ENCODE measurements at regions not wholly inside any gene's neighbourhood (a gene's known extent, or its start where the extent isn't known, plus 50 kb on each side); places are given as distances from the start of the nearest gene placed in this dataset.
"Not testable (repeated sequence)": the region's sequence is repeated elsewhere in the genome, so short reads cannot be mapped to it uniquely, and the experiment has no call there.

GRCh38 chr21:10342261-10342956, 179.0 kb upstream of the TPTE start:
- WGBS (ENCODE audit: insufficient coverage), result 76% methylated on average over 14 of the region's 46 CpGs
- POLR2A ChIA-PET; H3K4me1 ChIP-seq (ENCODE audit: control extremely low read depth in 1 of 4, control insufficient read depth in 4 of 4, insufficient read depth in 4 of 4, low read length in 3 of 4); H3K27me3 ChIP-seq (replicated peaks in 2 of 5; ENCODE audit: control insufficient read depth in 4 of 5, insufficient read depth in 5 of 5, low read length in 4 of 5); H3K27ac ChIP-seq (ENCODE audit: insufficient read depth in 1 of 2, low read depth in 1 of 2, low read length in 2 of 2, poor library complexity in 1 of 2, severe bottlenecking in 2 of 2); H3K36me3 ChIP-seq (ENCODE audit: control insufficient read depth in 4 of 4, insufficient read depth in 4 of 4, low read length in 3 of 4); CTCF ChIA-PET; DNase-seq; H3K4me3 ChIP-seq (ENCODE audit: control insufficient read depth in 1 of 7, extremely low read depth in 1 of 7, insufficient read depth in 4 of 7, low read depth in 2 of 7, low read length in 6 of 7): not testable (repeated sequence)
- peaks cover 1 to 32% (median 26%) of the 10 kb centered on the region in 5 experiments for H3K9me3 ChIP-seq (ENCODE audit: control extremely low read depth in 1 of 5, control insufficient read depth in 4 of 5, insufficient read depth in 2 of 5, low read depth in 1 of 5, low read length in 4 of 5)

DNA sequence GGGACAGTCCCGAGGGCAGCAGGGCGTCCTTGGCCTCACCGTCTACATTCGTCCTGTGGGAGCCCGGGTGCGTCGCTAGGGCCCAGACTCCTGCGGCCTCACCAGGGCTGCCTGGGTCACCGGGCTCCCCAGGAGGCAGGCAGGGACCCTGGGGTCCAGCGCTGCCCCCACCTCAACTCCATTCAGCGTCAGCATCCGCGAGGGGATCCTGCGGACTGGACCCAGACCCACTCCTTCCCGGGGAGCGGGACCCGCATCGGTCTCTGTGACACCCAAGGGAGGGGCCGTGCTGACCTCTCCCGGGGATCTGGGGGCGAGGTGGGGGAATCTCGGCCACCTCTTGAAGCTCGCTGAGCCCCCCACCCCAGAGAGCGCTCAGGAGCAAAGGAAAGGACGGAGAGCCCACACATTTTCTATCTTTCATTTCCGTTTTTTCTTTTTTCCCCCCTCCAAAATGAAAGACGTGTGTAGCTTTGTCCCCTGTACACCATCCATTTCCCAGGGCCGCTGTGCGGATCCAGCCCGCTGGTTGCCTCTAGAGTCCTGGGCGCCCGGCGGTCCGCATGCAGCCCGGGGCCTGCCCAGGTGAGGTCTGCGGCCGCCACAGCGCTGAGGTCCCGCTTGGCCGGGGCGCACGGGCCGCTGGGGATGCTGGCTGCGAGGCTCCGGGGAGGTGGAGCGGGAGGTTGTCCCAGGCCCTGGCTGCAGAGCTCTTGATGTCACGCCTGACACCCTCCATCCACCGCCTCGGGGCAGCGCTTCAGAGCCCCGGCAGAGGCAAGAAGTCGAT, 178.0 kb upstream of the TPTE start:
- H3K9me3 ChIP-seq (ENCODE audit: control extremely low read depth in 1 of 5, control insufficient read depth in 4 of 5, insufficient read depth in 2 of 5, low read depth in 1 of 5, low read length in 4 of 5), result peaks cover 1 to 31% (median 26%) of the 10 kb centered on the region in 5 experiments
- H3K4me1 ChIP-seq (ENCODE audit: control extremely low read depth in 1 of 4, control insufficient read depth in 4 of 4, insufficient read depth in 4 of 4, low read length in 3 of 4); H3K27ac ChIP-seq (ENCODE audit: insufficient read depth in 1 of 2, low read depth in 1 of 2, low read length in 2 of 2, poor library complexity in 1 of 2, severe bottlenecking in 2 of 2); POLR2A ChIA-PET; CTCF ChIA-PET; H3K27me3 ChIP-seq (replicated peaks in 2 of 5; ENCODE audit: control insufficient read depth in 4 of 5, insufficient read depth in 5 of 5, low read length in 4 of 5); H3K36me3 ChIP-seq (ENCODE audit: control insufficient read depth in 4 of 4, insufficient read depth in 4 of 4, low read length in 3 of 4); H3K4me3 ChIP-seq (ENCODE audit: control insufficient read depth in 1 of 7, extremely low read depth in 1 of 7, insufficient read depth in 4 of 7, low read depth in 2 of 7, low read length in 6 of 7); DNase-seq: not testable (repeated sequence)
- WGBS (ENCODE audit: insufficient coverage), result 81% methylated on average over 19 of the region's 52 CpGs

DNA sequence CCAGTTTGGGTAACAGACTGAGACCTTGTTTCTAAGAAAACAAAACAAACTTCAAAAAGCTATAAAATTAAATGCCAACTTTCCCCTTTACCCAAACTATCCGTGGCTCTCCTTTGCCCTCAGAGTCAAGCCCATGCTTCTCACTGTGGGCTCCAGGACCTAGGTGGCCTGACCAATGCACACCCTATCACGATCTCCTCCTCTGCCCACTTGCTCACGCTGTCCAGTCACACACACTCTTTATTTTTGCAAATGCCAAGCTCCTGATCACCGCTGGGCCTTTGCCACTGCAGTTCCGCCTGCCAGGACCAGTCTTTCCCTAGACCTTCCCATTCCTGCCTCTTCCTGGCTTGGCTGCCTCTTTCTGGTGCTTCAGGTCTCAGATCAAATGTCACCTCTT, 177.1 kb upstream of the TPTE start:
- H3K4me3 ChIP-seq (ENCODE audit: control insufficient read depth in 1 of 7, extremely low read depth in 1 of 7, insufficient read depth in 4 of 7, low read depth in 2 of 7, low read length in 6 of 7); DNase-seq; H3K4me1 ChIP-seq (ENCODE audit: control extremely low read depth in 1 of 4, control insufficient read depth in 4 of 4, insufficient read depth in 4 of 4, low read length in 3 of 4); H3K36me3 ChIP-seq (ENCODE audit: control insufficient read depth in 4 of 4, insufficient read depth in 4 of 4, low read length in 3 of 4); H3K27ac ChIP-seq (ENCODE audit: insufficient read depth in 1 of 2, low read depth in 1 of 2, low read length in 2 of 2, poor library complexity in 1 of 2, severe bottlenecking in 2 of 2); POLR2A ChIA-PET; H3K27me3 ChIP-seq (replicated peaks in 2 of 5; ENCODE audit: control insufficient read depth in 4 of 5, insufficient read depth in 5 of 5, low read length in 4 of 5); CTCF ChIA-PET: not testable (repeated sequence)
- WGBS (ENCODE audit: insufficient coverage), result 28% methylated on average over 3 of the region's 5 CpGs
- peaks cover 1 to 29% (median 24%) of the 10 kb centered on the region in 5 experiments for H3K9me3 ChIP-seq (ENCODE audit: control extremely low read depth in 1 of 5, control insufficient read depth in 4 of 5, insufficient read depth in 2 of 5, low read depth in 1 of 5, low read length in 4 of 5)

- H3K4me3 ChIP-seq (ENCODE audit: control insufficient read depth in 1 of 7, extremely low read depth in 1 of 7, insufficient read depth in 4 of 7, low read depth in 2 of 7, low read length in 6 of 7); CTCF ChIA-PET; H3K4me1 ChIP-seq (ENCODE audit: control extremely low read depth in 1 of 4, control insufficient read depth in 4 of 4, insufficient read depth in 4 of 4, low read length in 3 of 4); H3K27ac ChIP-seq (ENCODE audit: insufficient read depth in 1 of 2, low read depth in 1 of 2, low read length in 2 of 2, poor library complexity in 1 of 2, severe bottlenecking in 2 of 2); DNase-seq; H3K36me3 ChIP-seq (ENCODE audit: control insufficient read depth in 4 of 4, insufficient read depth in 4 of 4, low read length in 3 of 4); POLR2A ChIA-PET; H3K27me3 ChIP-seq (replicated peaks in 2 of 5; ENCODE audit: control insufficient read depth in 4 of 5, insufficient read depth in 5 of 5, low read length in 4 of 5): not testable (repeated sequence)
- 67% methylated on average over 3 of the region's 3 CpGs for WGBS (ENCODE audit: insufficient coverage)
- H3K9me3 ChIP-seq (ENCODE audit: control extremely low read depth in 1 of 5, control insufficient read depth in 4 of 5, insufficient read depth in 2 of 5, low read depth in 1 of 5, low read length in 4 of 5), result peaks cover 1 to 29% (median 22%) of the 10 kb centered on the region in 5 experiments
These were observed 176.2 kb upstream of the TPTE start for GRCh38 chr21:10345178-10345612.

DNA sequence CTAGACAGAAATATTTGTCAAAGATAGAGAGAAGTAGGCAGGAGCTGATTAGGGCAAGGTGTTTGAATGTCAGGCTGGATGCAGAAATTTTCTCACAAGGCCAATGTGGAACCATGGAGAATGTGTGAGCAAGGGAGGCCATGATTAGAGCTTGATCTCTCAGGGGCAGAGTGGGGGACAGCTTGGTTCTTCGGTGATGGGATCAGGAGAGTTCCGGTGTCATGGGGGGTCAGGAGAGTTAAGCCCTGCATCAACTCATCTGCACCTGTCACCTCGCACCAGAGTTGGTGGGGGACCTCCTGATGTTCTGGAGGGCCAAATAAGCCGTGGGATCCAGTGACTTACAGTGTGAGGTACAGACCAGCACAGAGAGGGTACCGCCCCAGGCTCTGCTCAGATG, 175.1 kb upstream of the TPTE start:
- CTCF ChIA-PET; DNase-seq; H3K4me3 ChIP-seq (ENCODE audit: control insufficient read depth in 1 of 7, extremely low read depth in 1 of 7, insufficient read depth in 4 of 7, low read depth in 2 of 7, low read length in 6 of 7); H3K36me3 ChIP-seq (ENCODE audit: control insufficient read depth in 4 of 4, insufficient read depth in 4 of 4, low read length in 3 of 4); H3K27me3 ChIP-seq (replicated peaks in 2 of 5; ENCODE audit: control insufficient read depth in 4 of 5, insufficient read depth in 5 of 5, low read length in 4 of 5); POLR2A ChIA-PET; H3K4me1 ChIP-seq (ENCODE audit: control extremely low read depth in 1 of 4, control insufficient read depth in 4 of 4, insufficient read depth in 4 of 4, low read length in 3 of 4); H3K27ac ChIP-seq (ENCODE audit: insufficient read depth in 1 of 2, low read depth in 1 of 2, low read length in 2 of 2, poor library complexity in 1 of 2, severe bottlenecking in 2 of 2): not testable (repeated sequence)
- 89% methylated on average over 2 of the region's 5 CpGs for WGBS (ENCODE audit: insufficient coverage)
- peaks cover 1 to 29% (median 23%) of the 10 kb centered on the region in 5 experiments for H3K9me3 ChIP-seq (ENCODE audit: control extremely low read depth in 1 of 5, control insufficient read depth in 4 of 5, insufficient read depth in 2 of 5, low read depth in 1 of 5, low read length in 4 of 5)

DNA sequence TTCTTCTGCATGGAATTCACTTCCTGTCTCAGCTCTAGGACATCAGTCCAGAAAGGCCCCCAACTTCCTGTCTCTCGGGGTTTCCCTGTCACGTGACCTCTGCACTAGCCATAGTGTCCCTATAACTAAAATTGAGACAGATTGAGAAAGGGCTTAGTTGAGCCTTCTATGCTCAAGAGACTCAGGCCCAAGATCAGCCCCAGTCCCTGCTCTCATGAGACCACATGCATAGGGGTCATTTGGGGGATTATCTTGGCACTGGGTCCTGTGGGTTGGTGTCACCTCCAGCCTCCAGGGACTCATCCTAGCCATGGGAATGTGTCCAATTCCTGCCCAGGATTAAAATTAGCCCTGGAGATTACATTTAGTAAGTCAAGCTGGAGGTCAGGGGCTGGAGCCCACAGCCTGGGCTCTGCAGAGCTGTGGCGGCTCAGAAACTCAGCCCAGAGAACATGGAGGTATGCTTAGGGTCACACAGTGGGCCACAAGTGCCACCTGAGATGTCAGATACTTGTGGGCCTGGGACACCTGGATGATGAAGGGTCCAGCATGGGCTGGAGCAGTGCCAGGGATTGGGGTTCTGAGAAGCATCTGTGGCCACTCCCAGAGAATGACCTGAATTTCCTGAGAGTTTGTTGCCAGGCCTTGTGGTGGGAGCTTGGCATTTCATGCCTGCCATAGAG, 174.3 kb upstream of the TPTE start:
- H3K36me3 ChIP-seq (ENCODE audit: control insufficient read depth in 4 of 4, insufficient read depth in 4 of 4, low read length in 3 of 4); H3K27ac ChIP-seq (ENCODE audit: insufficient read depth in 1 of 2, low read depth in 1 of 2, low read length in 2 of 2, poor library complexity in 1 of 2, severe bottlenecking in 2 of 2); H3K4me3 ChIP-seq (ENCODE audit: control insufficient read depth in 1 of 7, extremely low read depth in 1 of 7, insufficient read depth in 4 of 7, low read depth in 2 of 7, low read length in 6 of 7); CTCF ChIA-PET; H3K27me3 ChIP-seq (replicated peaks in 2 of 5; ENCODE audit: control insufficient read depth in 4 of 5, insufficient read depth in 5 of 5, low read length in 4 of 5); POLR2A ChIA-PET; DNase-seq; H3K4me1 ChIP-seq (ENCODE audit: control extremely low read depth in 1 of 4, control insufficient read depth in 4 of 4, insufficient read depth in 4 of 4, low read length in 3 of 4): not testable (repeated sequence)
- peaks cover 1 to 29% (median 27%) of the 10 kb centered on the region in 5 experiments for H3K9me3 ChIP-seq (ENCODE audit: control extremely low read depth in 1 of 5, control insufficient read depth in 4 of 5, insufficient read depth in 2 of 5, low read depth in 1 of 5, low read length in 4 of 5)
- WGBS (ENCODE audit: insufficient coverage), result 86% methylated on average over 3 of the region's 3 CpGs

- DNase-seq; H3K27me3 ChIP-seq (replicated peaks in 2 of 5; ENCODE audit: control insufficient read depth in 4 of 5, insufficient read depth in 5 of 5, low read length in 4 of 5); H3K27ac ChIP-seq (ENCODE audit: insufficient read depth in 1 of 2, low read depth in 1 of 2, low read length in 2 of 2, poor library complexity in 1 of 2, severe bottlenecking in 2 of 2); H3K36me3 ChIP-seq (ENCODE audit: control insufficient read depth in 4 of 4, insufficient read depth in 4 of 4, low read length in 3 of 4); H3K4me3 ChIP-seq (ENCODE audit: control insufficient read depth in 1 of 7, extremely low read depth in 1 of 7, insufficient read depth in 4 of 7, low read depth in 2 of 7, low read length in 6 of 7); CTCF ChIA-PET; POLR2A ChIA-PET; H3K4me1 ChIP-seq (ENCODE audit: control extremely low read depth in 1 of 4, control insufficient read depth in 4 of 4, insufficient read depth in 4 of 4, low read length in 3 of 4): not testable (repeated sequence)
- WGBS (ENCODE audit: insufficient coverage), result 80% methylated on average over 7 of the region's 7 CpGs
- H3K9me3 ChIP-seq (ENCODE audit: control extremely low read depth in 1 of 5, control insufficient read depth in 4 of 5, insufficient read depth in 2 of 5, low read depth in 1 of 5, low read length in 4 of 5), result peaks cover 1 to 29% (median 27%) of the 10 kb centered on the region in 5 experiments
These were observed 173.7 kb upstream of the TPTE start for GRCh38 chr21:10347675-10348074.

Measured in common myeloid progenitor, CD34-positive (primary cell).